Panc1 (cell line): ENCODE measurements at regions not wholly inside any gene's neighbourhood (a gene's known extent, or its start where the extent isn't known, plus 50 kb on each side); places are given as distances from the start of the nearest gene placed in this dataset.

Source experiments
- ATAC-seq: fragments of 200-7000 bp; cut with Tn5 transposase; 2 replicates; pipeline ENCODE4 v1.9.1; 2020; ENCODE audit warnings: mild to moderate bottlenecking, moderate library complexity
- BruUV-seq: library from RNA; stranded (reverse); fragments of 400-500 nt; replicated peaks from 2 replicates; lab custom pipeline; 2021; lab: Mats Ljungman, UMichigan
- CTCF ChIA-PET: fragments of 300-600 bp; sonication (Branson Sonifier 250); formaldehyde crosslinking; loops from one replicate; lab custom pipeline; 2022; ENCODE audit warnings: antibody characterized with exemption; lab: Charles Lee
- POLR2A ChIA-PET: fragments of 300-600 bp; sonication (Branson Sonifier 250); formaldehyde crosslinking; loops from one replicate; lab custom pipeline; 2022; ENCODE audit warnings: antibody characterized with exemption; lab: Charles Lee
- DNase-seq: peaks from one replicate; pipeline ENCODE4 v3.0.0-alpha.2; 2010; ENCODE audit warnings: low read depth, low spot score
- H3K27ac ChIP-seq: 2 replicates; pipeline ENCODE4 v1.5.1; 2011; ENCODE audit warnings: mild to moderate bottlenecking, low read length, inconsistent platforms
- H3K27me3 ChIP-seq: fragments of 200-500 bp; sonication (Bioruptor generic); 2 replicates; pipeline ENCODE4 v1.6.0; 2014; ENCODE audit warnings: low read length, inconsistent platforms; ENCODE audit not compliant: control insufficient read depth, insufficient read depth
- H3K36me3 ChIP-seq: fragments of 200-500 bp; sonication (Bioruptor generic); 2 replicates; pipeline ENCODE4 v1.5.1; 2014; ENCODE audit warnings: inconsistent platforms, mild to moderate bottlenecking, low read length, moderate library complexity; ENCODE audit not compliant: control insufficient read depth, insufficient read depth
- H3K4me1 ChIP-seq: 2 replicates; pipeline ENCODE4 v1.5.1; 2011; ENCODE audit warnings: inconsistent platforms, mild to moderate bottlenecking, low read length, moderate library complexity; ENCODE audit not compliant: control insufficient read depth, insufficient read depth
- H3K4me3 ChIP-seq, 2 experiments: 2 replicates each; pipeline ENCODE4 v1.5.1; 2011 to 2012; ENCODE audit warnings: low read depth in 2 of 2, low read length in 2 of 2, mild to moderate bottlenecking in 2 of 2, inconsistent platforms in 1 of 2, moderate library complexity in 1 of 2
- H3K9me3 ChIP-seq: fragments of 200-500 bp; sonication (Bioruptor generic); 2 replicates; pipeline ENCODE4 v1.5.1; 2014; ENCODE audit warnings: low read depth, mild to moderate bottlenecking, inconsistent platforms, low read length, moderate library complexity; ENCODE audit not compliant: control insufficient read depth, insufficient read depth
- CTCF ChIP-seq: fragments of 450-650 bp; IDR thresholded peaks from 2 replicates; pipeline ENCODE4 v1.5.1; 2017; ENCODE audit warnings: mild to moderate bottlenecking
- POLR2AphosphoS5 ChIP-seq: IDR thresholded peaks from 2 replicates; pipeline ENCODE4 v1.6.1; 2012; ENCODE audit warnings: mild to moderate bottlenecking, low read depth, low read length, moderate library complexity
- REST ChIP-seq, 2 experiments: IDR thresholded peaks; 2 replicates each; pipeline ENCODE4 v1.6.1; 2011 to 2012; ENCODE audit warnings: low read depth in 2 of 2, control low read depth in 1 of 2, low read length in 1 of 2, mild to moderate bottlenecking in 1 of 2, moderate library complexity in 1 of 2; ENCODE audit not compliant: insufficient read depth in 1 of 2
- TCF7L2 ChIP-seq: IDR thresholded peaks from 2 replicates; pipeline ENCODE4 v1.6.1; 2011; ENCODE audit warnings: mild to moderate bottlenecking, low read depth, low read length, inconsistent platforms
- in situ Hi-C: cut with HindIII; loops from 2 replicates; pipeline ENCODE4 v1.10.0; 2016; ENCODE audit warnings: low sequenced_read_pairs, low pct_unique_long_range_greater_than_20kb
- intact Hi-C: fragments of 100-400 bp; cut with micrococcal nuclease; formaldehyde crosslinking; loops from one replicate; pipeline ENCODE4 v1.10.0; 2022; ENCODE audit not compliant: unreplicated experiment

- POLR2A ChIA-PET, result no interaction called here
- no peak for DNase-seq
- H3K4me1 ChIP-seq, result no peaks in the 10 kb centered on the region
- H3K27me3 ChIP-seq, result no peaks in the 10 kb centered on the region
- no peak overlapping the region for H3K27ac ChIP-seq
- BruUV-seq, result no TSS peak
- no peaks in the 10 kb centered on the region for H3K36me3 ChIP-seq
- TF ChIP-seq CTCF (no peak), POLR2AphosphoS5 (no peak), TCF7L2 (no peak), REST (IDR thresholded peaks at IDR 0.05; ENCODE audit: insufficient read depth in 1 of 2, low read depth in 2 of 2, low read length in 1 of 2) (no peak)
- intact Hi-C loops, result no loop called here
- ATAC-seq, result no peak
- CTCF ChIA-PET, result no interaction called here
- H3K4me3 ChIP-seq, result no peak overlapping the region
- in situ Hi-C loops, result no loop called here
- H3K9me3 ChIP-seq, result no peaks in the 10 kb centered on the region
Measured at GRCh38 chr5:153159616-153160015, 330.9 kb upstream of the GRIA1 start.

GRCh38 chr5:153168241-153168640 lies 322.2 kb upstream of the GRIA1 start:
- no peaks in the 10 kb centered on the region for H3K9me3 ChIP-seq
- no TSS peak for BruUV-seq
- in situ Hi-C loops (no loop called here), intact Hi-C loops (no loop called here)
- POLR2A ChIA-PET, result no interaction called here
- ATAC-seq, result no peak
- CTCF ChIA-PET, result no interaction called here
- no peak for TF ChIP-seq POLR2AphosphoS5
- no peaks in the 10 kb centered on the region for H3K36me3 ChIP-seq
- no peak for DNase-seq
- H3K4me3 ChIP-seq, result no peak overlapping the region
- H3K27ac ChIP-seq, result no peak overlapping the region
- no peaks in the 10 kb centered on the region for H3K4me1 ChIP-seq
- no peaks in the 10 kb centered on the region for H3K27me3 ChIP-seq

- CTCF ChIA-PET, result no interaction called here
- Histone ChIP-seq H3K4me3 (no peak overlapping the region), H3K27ac (no peak overlapping the region), H3K36me3 (no peaks in the 10 kb centered on the region), H3K4me1 (no peaks in the 10 kb centered on the region), H3K9me3 (no peaks in the 10 kb centered on the region), H3K27me3 (no peaks in the 10 kb centered on the region)
- in situ Hi-C loops (no loop called here), intact Hi-C loops (no loop called here)
- TF ChIP-seq CTCF (no peak), TCF7L2 (no peak)
- POLR2A ChIA-PET, result no interaction called here
- BruUV-seq, result no TSS peak
- ATAC-seq (no peak), DNase-seq (no peak)
Measured at GRCh38 chr5:153187503-153187902, 303.0 kb upstream of the GRIA1 start.
